ENCODE measurements at regions not wholly inside any gene's neighbourhood (a gene's known extent, or its start where the extent isn't known, plus 50 kb on each side); places are given as distances from the start of the nearest gene placed in this dataset.
A peak's percentile ranks its signal among the peaks of the same experiment; 100 is the strongest.

DNA sequence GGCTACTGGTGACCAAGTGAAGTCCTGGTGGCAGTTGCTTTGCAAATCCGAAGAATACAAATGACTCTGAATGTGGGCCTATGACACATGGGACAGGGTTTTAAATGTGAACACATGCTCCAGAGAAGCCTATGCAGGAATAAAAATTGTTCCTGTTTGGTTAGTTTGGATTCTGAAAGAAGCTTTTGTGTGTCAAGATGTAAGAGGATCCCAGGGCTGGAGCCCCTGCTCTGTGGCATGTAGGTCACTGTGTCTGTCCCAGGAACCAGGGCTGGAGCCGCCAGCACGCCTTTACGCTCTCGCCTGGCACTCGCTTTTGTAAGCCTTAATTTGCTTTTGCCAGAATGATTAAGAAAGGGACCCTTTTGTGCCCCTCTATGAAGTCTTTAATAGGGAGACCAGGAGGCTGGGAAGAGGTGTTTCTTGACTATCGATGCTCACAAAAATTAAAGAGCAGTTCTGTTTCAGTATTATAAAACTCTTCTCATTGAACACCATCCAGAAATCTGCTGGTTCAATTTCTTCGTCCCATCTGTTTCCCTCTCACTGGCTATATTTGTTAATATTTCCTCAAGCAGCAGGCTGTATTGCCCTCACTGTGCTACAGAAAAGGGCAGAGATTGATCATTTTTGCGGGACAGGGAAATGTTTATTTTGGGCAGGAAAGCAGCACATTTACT lies 532.7 kb upstream of the POU3F3 start:
- DNase-seq (ENCODE audit: low read depth), result no peak

DNA sequence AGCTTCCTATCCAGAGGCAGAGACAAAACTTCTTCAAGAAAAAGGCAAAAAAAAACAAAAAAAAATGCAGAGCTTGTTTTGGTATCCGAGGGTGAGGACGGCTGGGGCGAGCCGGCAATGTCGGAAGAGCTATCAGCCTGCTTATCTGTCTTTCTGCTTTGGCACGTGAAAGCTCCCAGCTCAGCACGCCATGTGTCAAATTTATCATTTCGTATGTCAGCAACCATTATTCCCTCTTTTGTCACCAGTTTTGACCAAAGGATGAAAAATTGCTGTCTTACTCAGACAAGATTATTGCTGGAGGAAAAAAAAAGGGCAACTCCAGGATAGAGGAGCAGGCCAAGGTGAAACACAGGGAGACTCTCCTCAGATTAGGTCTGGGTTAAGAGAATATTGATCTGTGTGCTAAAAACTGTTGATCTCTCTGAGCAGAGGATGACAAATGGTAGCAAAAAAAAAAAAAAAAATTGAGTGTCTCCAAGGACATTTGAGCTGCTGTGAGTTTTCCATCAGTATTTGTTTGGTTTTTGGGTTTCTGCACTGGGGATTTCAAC lies 532.0 kb upstream of the POU3F3 start:
- DNase-seq (ENCODE audit: low read depth), result no peak

DNA sequence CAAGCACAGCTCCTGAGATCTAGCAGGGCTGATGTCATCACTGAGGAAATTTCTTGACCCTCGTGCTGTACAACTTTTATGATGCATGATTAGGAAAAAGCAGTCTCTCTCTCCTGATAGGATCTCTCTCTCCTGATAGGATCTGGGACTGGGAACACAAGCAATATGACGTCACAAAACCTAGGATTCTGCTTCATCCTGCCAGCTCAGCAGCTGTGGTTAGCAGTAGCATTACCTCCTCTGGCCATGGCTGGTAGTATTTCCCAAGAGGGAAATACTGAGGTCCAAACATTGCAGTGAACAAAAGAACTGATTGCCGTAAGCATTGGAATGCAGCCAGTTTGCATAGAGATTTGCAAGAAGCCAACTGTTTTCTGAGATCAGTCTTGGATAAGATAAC lies 521.2 kb upstream of the POU3F3 start:
- DNase-seq (ENCODE audit: low read depth), result no peak

DNA sequence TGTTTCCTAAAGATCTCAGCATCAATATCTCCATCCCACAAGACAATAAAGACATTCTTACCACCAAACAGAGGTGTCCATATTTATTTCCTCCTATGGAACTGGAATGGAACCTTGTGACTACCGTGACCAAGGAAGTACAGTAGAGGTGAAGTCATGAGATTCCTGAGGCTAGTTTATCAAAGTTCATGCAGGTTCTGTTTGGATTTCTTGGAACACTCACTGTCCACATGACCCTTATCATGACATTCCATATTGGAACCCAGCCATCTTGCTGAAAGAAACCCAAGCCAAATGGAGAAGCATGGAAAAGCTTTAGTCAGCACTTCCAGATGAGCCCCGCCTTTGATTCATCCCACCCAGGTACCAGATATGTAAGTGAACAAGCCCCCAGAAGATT lies 516.0 kb upstream of the POU3F3 start:
- DNase-seq (ENCODE audit: low read depth), result no peak

DNA sequence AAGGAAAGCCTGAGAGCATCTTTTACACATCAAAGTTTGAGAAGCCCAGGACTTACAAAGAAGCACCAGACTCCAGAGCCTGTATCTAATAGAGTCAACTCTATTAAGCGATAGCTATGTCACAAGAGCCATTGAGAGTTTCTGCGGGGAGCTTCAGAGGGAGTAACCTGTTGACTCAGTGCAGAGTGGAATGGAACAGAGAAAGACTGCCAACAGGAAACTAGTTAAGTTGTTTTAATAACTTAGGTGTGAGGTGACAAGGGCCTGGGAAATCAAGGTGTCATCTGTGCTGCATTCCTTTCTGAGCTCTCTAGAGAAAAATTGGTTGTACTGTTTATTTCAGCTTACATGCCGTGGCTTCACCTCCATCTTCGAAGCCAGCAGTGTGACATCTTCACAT lies 513.8 kb upstream of the POU3F3 start:
- no peak for DNase-seq (ENCODE audit: low read depth)

DNA sequence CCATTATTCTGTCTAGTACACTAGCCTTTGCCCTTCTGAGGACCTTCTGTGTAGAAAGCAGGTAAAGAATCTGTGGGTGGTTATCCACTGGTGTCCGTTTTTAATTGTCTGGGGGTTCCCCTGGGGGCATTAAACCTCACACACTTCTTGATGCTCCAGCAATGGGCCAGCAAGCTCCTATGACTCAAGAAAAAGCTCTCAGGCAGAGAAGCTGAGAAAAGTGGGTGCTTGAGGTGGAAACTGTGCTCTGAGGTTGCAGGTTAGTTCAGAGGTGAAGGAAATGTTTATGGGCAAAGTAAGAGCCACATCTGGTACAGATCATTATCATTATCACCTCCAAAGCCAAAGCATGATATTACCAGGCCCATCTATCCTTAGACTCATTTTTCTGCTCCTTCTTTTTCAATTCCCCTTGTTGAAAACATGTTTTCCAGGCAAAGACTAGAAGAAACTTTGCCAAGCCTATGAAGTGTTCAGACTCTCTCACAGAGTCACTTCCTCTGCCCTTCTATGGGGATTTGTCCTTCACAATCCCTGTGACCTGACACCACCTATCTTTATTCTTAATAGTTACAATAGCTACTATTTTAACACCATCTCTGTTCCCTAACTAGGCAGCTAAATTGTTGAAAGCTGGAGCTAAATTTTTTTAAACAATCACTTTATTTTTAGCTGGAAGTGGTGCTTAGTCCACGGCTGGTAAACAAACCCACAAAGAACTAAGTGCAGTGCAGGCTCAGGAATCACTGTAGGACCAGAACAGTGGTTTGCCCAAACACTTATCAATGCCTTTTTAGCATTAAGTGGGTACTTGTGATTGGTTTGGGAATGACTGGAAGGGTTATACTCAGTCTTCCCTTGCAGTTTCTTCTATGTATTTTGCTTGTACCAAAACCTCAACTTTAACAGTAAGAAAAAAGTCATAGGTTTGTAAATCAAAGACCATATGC lies 512.8 kb upstream of the POU3F3 start:
- DNase-seq (ENCODE audit: low read depth), result no peak

DNA sequence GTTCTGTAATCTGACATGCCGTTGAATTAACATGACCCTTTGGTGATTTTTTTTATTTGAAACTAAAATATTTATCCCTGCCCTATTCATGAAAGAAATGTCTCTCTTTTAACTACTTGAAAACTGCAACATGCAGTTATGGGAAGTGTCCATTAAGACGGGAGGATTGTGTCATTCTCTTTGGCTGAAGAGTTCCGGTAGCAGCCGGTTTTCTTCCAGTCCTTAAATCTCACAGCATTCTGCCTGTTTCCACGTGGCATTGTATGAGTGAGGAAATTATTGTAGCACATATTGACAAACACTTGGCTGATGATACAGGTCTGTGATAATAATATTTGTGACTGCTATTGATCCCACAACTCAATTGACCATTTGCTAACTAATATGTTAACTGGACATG lies 509.6 kb upstream of the POU3F3 start:
- DNase-seq (ENCODE audit: low read depth), result no peak

DNA sequence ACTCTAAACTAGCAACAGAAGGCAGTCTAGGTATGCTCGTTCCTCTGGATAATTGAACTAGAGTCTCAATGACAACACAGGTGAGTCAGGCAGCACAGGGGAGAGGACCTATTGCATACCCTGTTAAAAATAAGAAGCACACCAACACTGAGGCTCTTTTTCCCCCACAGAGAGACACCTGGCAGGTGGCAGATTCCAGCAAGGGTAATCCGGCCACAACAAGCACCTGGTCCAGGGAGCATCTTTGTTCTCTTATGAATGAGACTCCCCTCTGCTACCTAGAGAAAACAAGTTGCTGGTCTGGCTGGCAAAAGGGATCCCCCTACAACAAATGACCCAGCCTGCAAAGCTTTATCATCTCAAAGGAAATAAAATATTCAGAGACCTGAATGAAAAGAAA lies 508.9 kb upstream of the POU3F3 start:
- DNase-seq (ENCODE audit: low read depth), result no peak

DNA sequence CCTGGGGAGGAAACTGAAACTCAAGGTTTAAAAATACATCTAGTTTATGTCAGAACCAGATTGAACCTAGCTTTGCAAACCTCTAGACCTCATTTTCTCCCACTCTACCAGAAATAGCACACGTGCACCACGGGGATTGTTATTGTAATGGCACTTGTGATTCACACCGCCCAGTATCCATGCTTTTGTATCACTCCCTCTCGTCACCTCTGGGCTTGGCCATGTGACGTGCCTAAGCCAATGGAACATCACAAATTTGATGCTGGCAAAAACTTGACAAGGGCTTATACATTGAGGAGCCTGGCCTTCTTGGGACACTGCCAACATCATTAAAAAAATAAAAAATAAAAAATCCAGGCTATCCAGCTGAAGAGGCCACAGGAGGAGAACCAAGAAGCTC lies 495.8 kb upstream of the POU3F3 start:
- DNase-seq (ENCODE audit: low read depth), result no peak

DNA sequence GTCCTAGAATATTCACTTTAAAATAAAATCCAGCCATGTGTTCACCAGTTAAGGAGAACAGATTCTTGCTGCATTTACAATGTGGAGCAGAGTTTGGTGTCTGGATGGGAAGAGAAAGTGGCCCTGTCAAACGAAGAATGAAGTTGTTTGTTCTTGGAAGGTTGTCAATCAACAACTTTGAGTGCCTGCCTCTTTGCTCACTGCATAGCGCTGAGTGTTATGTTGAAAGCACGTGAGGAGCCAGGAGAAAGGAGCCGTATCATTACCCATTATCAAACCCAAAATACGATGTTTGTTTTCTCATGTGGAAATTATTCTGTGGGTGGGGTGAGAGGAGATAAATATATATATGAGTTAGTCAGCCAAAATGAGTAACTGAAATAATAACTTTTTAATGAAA lies 492.5 kb upstream of the POU3F3 start:
- DNase-seq (ENCODE audit: low read depth), result no peak

DNA sequence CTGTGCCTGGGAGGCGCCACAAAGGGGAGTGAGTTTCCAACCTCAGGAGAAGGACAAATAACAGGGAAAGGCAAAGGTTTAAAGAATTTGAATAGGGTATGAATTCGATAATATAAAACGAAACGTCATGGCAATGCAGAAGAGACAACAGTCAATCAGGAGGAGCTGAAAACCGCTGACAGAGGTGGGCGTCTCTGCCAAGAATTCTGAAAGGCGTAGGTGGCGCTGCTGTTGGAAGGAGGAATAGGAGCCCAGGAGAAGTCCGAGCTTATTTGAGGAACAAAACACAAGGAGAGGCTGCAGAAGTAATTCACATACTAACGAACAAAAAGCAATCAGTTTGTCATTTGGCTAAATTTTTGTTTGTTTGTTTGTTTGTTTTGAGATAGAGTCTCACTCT lies 485.8 kb upstream of the POU3F3 start:
- no peak for DNase-seq (ENCODE audit: low read depth)

DNA sequence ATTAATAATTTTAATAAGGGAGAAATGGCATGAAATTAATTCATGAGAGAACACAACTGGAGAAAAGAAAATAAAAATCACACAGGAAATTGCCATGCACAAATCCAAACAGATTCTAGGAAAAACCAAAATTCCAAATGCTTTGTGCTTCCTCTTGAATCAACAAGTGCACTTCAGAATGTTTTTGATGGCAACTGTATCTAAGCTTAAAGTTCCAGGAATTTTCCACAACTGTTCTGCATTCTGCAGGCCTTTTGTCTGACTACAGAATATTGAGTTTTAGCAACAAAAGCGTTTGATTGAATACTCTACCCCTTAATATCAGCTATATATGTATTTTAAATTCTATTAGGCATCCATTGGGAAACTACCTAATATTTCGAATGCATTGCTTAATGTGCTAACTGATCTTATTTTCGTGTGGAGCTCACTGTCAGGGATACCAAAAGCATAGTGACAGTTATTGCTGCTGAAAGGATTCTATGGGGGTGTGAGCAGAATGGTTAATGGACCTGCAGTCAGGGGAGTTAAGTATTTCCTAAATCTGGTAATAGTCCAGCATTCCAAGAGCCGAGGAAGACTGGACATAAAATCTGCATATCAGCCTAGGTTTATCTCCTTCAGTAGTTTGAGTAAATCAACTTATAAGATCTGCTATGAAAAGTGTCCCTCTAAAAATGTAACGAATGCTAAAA lies 482.7 kb upstream of the POU3F3 start:
- DNase-seq (ENCODE audit: low read depth), result no peak

DNA sequence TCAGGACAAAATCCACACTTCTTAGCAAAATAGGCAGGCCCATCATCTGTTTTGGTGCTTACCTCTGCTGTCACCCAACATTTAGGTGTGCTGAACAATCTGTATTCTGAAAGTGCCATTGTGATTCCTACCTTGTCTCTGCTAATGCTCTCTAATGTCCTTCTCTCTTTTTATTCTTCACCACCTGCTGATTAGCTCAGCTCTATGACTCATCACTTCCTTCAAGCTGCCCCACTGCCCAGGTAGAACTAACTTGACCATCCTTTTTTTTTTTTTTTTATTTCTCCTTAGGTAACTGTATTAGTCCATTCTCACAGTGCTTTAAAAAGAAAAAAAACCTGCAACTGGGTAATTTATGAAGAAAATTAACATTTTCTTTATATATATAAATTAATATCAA lies 478.7 kb upstream of the POU3F3 start:
- DNase-seq (ENCODE audit: low read depth), result no peak

DNA sequence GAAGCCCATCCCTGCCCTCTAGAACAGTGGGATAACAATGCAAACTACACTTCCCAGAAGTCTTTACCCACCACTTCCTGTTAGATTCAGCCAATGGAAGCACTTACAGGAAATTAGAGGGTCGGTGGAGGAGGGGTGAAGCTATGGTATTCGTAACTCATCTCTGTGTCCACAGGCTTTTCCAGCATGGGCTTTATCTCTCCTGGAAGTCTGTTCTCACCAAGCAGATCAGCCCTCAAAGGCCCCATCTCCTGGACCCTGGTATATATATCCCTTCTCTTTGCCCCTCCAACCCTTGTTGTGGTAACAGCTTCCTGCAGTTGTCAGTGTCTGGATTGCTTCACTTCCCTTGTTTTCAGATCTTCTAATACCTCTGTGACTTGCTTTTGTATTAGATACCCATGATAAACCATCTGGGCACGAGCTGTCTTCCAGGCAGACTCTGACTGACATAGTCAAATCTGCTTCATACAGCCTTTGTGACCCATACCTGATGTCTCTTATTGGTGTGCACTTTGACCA lies 475.0 kb upstream of the POU3F3 start:
- DNase-seq (ENCODE audit: low read depth), result no peak

DNA sequence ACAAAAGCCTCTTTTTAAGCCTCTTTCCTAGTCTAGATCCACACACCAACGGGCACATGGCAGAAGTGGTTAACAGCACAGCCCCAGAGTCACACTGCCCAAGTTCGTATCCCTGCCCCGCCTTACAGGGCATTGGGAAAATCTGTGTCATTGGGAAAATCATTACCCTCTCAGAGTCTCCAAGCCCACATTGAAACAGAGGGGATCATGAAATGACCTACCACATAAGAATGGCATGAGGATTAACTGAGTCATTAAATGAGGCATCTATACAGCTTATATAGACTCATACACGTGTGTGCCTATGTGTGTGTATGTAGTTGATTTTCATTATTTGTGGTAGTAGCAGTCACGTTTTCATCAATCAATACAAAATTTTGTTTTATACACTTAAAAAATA lies 469.0 kb upstream of the POU3F3 start:
- DNase-seq (ENCODE audit: low read depth), result no peak

DNA sequence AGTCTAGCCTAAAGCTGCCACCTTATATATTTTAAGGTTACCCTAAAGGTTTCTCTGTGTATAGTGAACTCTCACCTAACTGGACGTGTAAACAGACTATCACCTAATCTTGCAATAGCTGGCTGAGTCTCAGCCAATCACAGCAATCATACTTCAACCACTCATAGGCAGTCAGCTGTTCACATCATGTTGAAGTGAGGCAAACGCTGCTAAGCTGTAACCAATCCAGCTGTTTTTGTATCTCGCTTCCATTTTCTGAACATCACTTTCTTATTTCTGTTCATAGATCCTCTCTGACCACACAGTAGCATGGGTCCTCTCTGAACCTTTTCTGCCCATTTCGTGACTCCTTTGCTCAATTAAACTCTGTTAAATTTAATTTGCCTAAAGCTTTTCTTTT lies 468.2 kb upstream of the POU3F3 start:
- no peak for DNase-seq (ENCODE audit: low read depth)

DNA sequence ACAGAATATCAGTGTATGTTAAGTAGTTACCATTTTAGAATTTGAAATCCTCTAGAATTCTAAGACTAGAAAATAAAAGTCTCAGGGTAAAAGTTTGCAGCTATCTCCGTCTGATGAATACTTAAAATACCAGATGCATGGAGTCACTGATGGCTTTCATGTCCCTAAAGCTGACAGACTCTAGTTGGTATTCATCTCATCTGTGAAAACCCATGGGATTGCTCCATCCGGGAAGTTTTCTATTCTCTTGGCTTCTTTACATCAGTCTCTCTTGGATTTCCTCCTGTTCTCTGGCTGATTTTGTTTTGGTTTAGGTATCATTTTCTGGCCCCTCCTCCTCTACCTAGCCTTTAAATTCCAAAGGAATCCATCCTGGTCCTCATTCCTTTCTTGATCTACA lies 465.6 kb upstream of the POU3F3 start:
- peak; percentile 8 for DNase-seq (ENCODE audit: low read depth)

DNA sequence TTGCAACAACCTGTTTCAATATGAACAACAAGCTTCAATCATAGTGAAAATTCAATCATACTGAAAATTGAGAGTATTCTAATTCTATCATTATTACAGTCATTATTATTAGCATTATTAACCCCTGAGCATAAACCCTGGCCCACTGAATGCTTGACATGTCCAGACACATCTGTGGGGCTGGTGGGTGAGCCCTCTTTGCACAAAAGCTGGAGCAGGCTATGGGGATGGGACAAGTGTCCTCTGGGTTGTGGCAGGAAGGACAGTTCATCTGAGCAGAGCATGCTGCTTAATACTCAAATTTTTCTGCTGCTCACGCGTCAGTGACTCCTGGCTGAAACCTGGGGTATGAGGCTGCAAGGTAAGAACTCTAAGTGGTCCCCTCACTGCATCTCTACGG lies 451.1 kb upstream of the POU3F3 start:
- no peak for DNase-seq (ENCODE audit: low read depth)

DNA sequence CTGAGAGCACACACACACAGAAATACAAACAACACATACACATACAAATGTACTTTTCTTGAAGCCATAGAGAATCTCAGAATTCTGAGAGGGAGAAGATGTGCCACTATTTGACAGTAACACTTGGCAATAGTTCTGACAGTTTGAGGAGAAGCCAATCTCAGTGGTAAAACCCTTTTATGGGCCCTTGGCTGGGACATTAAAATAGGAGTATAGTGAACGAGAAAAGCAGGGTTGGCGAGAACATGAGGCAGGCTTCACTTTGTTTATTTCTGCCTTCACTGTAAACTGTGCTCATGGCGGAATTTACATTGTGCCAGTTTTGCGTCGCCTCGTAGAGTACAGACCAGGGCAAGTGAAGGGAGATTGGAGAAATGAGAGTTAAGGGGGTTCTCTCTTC lies 449.4 kb upstream of the POU3F3 start:
- DNase-seq (ENCODE audit: low read depth), result no peak

DNA sequence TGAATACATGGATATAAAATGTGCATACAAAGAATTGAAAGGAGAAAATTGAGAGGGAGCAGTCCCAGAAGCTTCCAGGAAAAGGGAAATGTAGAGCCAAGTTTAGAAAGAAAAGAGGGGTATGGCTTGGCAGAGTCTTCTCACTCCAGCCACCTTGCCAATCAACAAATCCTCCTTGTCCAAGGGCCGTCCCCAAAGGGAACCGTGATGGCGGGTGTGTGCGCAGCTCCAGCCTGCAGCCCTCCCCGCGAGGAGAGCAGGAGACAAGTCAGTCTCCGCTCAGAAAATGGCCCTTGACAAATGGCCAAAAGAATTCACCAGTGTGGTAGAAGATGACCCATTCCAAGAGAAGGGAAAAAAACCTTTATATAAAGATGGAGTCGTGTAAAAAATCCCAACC lies 448.3 kb upstream of the POU3F3 start:
- no peak for DNase-seq (ENCODE audit: low read depth)

DNA sequence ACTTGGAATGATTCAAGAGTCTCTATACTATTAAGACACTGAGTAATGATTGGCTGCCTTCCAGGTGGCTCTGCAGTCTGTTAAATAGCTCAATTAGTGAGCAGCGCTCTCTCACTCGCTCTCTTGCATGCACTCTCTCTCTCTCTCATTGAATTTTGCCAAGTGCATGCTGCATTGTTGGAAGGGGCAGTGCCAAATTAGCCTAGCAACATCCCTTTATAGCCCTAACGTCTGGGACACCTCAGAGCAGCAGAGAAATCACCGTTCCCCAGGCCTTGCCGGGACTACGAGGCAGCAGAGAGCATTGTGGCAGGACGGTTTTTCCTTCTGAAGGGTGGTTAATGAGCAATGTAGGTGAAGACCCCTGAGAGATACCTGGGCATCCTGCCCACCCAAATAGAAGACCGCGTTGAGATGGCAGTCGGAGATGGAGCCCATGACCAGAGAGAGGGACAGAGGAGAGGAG lies 447.6 kb upstream of the POU3F3 start:
- no peak for DNase-seq (ENCODE audit: low read depth)

DNA sequence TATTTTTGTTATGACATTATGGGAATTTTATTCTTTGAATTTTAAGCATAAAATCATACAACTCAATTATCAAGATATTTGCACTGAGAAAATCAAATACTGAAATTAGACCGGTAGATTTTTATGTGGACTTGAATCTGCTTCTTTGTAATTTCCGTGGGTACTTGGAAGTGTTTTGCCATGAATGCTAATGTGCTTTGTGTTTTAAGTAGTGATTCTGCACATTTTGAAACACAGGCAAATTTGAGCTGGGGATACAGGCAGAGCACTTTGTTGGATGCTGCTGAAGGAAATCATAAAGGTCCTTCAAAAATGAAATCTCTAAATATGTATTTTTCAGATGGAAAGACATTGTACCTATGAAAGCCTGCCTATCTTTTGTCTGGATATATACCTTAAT lies 446.3 kb upstream of the POU3F3 start:
- DNase-seq (ENCODE audit: low read depth), result no peak
